Activated naive CD4-positive, alpha-beta T cell treated with anti-CD3 and anti-CD28 coated beads, Interleukin-2, amount 50 U/mL, for 72 hours (primary cell): ENCODE measurements at regions not wholly inside any gene's neighbourhood (a gene's known extent, or its start where the extent isn't known, plus 50 kb on each side); places are given as distances from the start of the nearest gene placed in this dataset.
A peak's percentile ranks its signal among the peaks of the same experiment; 100 is the strongest.
"Not testable (repeated sequence)": the region's sequence is repeated elsewhere in the genome, so short reads cannot be mapped to it uniquely, and the experiment has no call there.

ENCODE experiments used
- ATAC-seq, 2 donors: fragments of 150-1000 bp; cut with Tn5 transposase; 2 replicates each; pipeline ENCODE4 v1.10.0; 2021; ENCODE audit warnings: mild to moderate bottlenecking in 2 of 2, moderate library complexity in 2 of 2
- DNase-seq, 2 donors: peaks; one replicate each; pipeline ENCODE4 v3.0.0; 2021 to 2022; ENCODE audit warnings: low spot score in 2 of 2
- H3K27ac Mint-ChIP-seq, 2 donors: one replicate each; pipeline ENCODE4 v1.8.0; 2022; ENCODE audit warnings: mild to moderate bottlenecking in 2 of 2, mixed read lengths in 2 of 2
- H3K36me3 Mint-ChIP-seq, 2 donors: one replicate each; pipeline ENCODE4 v1.8.0; 2022; ENCODE audit warnings: mixed read lengths in 2 of 2
- H3K9me3 Mint-ChIP-seq, 2 donors: one replicate each; pipeline ENCODE4 v1.8.0; 2022; ENCODE audit warnings: mixed read lengths in 2 of 2

- no peaks in the 10 kb centered on the region for H3K36me3 Mint-ChIP-seq
Observed at GRCh38 chrX:46178763-46179162, 366.5 kb downstream of the ZNF674 start.

GRCh38 chrX:46173159-46173558, 372.1 kb downstream of the ZNF674 start:
- Mint-ChIP-seq H3K36me3 (no peaks in the 10 kb centered on the region), H3K27ac (no peak overlapping the region), H3K9me3 (peaks cover 6 to 11% of the 10 kb centered on the region in 2 donors)
- no peak for ATAC-seq
- DNase-seq = no peak

More at GRCh38 chrX:46178763-46179162, 366.5 kb downstream of the ZNF674 start:
- no peak for DNase-seq
- Mint-ChIP-seq H3K9me3 (peaks cover 0 to 5% of the 10 kb centered on the region in 2 donors), H3K27ac (no peak overlapping the region)
- ATAC-seq = no peak

GRCh38 chrX:46171457-46171856, 373.8 kb downstream of the ZNF674 start:
- ATAC-seq, H3K27ac Mint-ChIP-seq, DNase-seq, H3K36me3 Mint-ChIP-seq: not testable (repeated sequence)
- H3K9me3 Mint-ChIP-seq = peaks cover 6 to 11% of the 10 kb centered on the region in 2 donors

- H3K36me3 Mint-ChIP-seq = no peaks in the 10 kb centered on the region
- no peak overlapping the region for H3K27ac Mint-ChIP-seq
- DNase-seq = no peak
- no peak for ATAC-seq
- H3K9me3 Mint-ChIP-seq = peaks cover 5 to 6% of the 10 kb centered on the region in 2 donors
Observed at GRCh38 chrX:46169808-46170207, 375.4 kb downstream of the ZNF674 start.

- no peak for ATAC-seq
- Mint-ChIP-seq H3K9me3 (peaks cover 5 to 6% of the 10 kb centered on the region in 2 donors), H3K27ac (no peak overlapping the region), H3K36me3 (no peaks in the 10 kb centered on the region)
- no peak for DNase-seq
Observed at GRCh38 chrX:46168254-46168653, 377.0 kb downstream of the ZNF674 start.

GRCh38 chrX:46165866-46166265, 379.4 kb downstream of the ZNF674 start:
- Mint-ChIP-seq H3K27ac (no peak overlapping the region), H3K36me3 (no peaks in the 10 kb centered on the region), H3K9me3 (no peaks in the 10 kb centered on the region)
- DNase-seq = no peak
- no peak for ATAC-seq

GRCh38 chrX:46165411-46165810, 379.8 kb downstream of the ZNF674 start:
- no peaks in the 10 kb centered on the region for H3K9me3 Mint-ChIP-seq
- ATAC-seq (no peak), DNase-seq (no peak)
- no peaks in the 10 kb centered on the region for H3K36me3 Mint-ChIP-seq
- no peak overlapping the region for H3K27ac Mint-ChIP-seq

- no peak for DNase-seq
- Mint-ChIP-seq H3K36me3 (no peaks in the 10 kb centered on the region), H3K27ac (no peak overlapping the region), H3K9me3 (no peaks in the 10 kb centered on the region)
- no peak for ATAC-seq
Observed at GRCh38 chrX:46152756-46153155, 392.5 kb downstream of the ZNF674 start.

GRCh38 chrX:46151332-46151731, 393.9 kb downstream of the ZNF674 start:
- DNase-seq, H3K27ac Mint-ChIP-seq, H3K9me3 Mint-ChIP-seq, H3K36me3 Mint-ChIP-seq, ATAC-seq: not testable (repeated sequence)

GRCh38 chrX:46144566-46144965, 400.7 kb downstream of the ZNF674 start:
- DNase-seq = no peak
- Mint-ChIP-seq H3K27ac (no peak overlapping the region), H3K9me3 (peaks cover 0 to 4% of the 10 kb centered on the region in 2 donors), H3K36me3 (peaks cover 0 to 5% of the 10 kb centered on the region in 2 donors)
- no peak for ATAC-seq

- Mint-ChIP-seq H3K9me3 (peaks cover 4 to 8% of the 10 kb centered on the region in 2 donors), H3K36me3 (peaks cover 0 to 13% of the 10 kb centered on the region in 2 donors), H3K27ac (peak overlapping the region in 1 of 2 donors; percentile 68)
- ATAC-seq (peak; percentile 28 to 76), DNase-seq (peak in 1 of 2 donors; percentile 1)
Observed at GRCh38 chrX:46140272-46140671, 404.9 kb downstream of the ZNF674 start.

- no peak for DNase-seq
- H3K36me3 Mint-ChIP-seq = no peaks in the 10 kb centered on the region
- H3K27ac Mint-ChIP-seq = no peak overlapping the region
- peaks cover 0 to 3% of the 10 kb centered on the region in 2 donors for H3K9me3 Mint-ChIP-seq
- no peak for ATAC-seq
Observed at GRCh38 chrX:46130247-46130646, 415.0 kb downstream of the ZNF674 start.

- no peaks in the 10 kb centered on the region for H3K36me3 Mint-ChIP-seq
- H3K9me3 Mint-ChIP-seq = no peaks in the 10 kb centered on the region
- ATAC-seq (no peak), DNase-seq (no peak)
- H3K27ac Mint-ChIP-seq = no peak overlapping the region
Observed at GRCh38 chrX:46125111-46125510, 420.1 kb downstream of the ZNF674 start.

- H3K36me3 Mint-ChIP-seq = no peaks in the 10 kb centered on the region
- ATAC-seq (no peak), DNase-seq (no peak)
- no peak overlapping the region for H3K27ac Mint-ChIP-seq
- H3K9me3 Mint-ChIP-seq = peaks cover 0 to 5% of the 10 kb centered on the region in 2 donors
Observed at GRCh38 chrX:46117234-46117633, 428.0 kb downstream of the ZNF674 start.

- H3K36me3 Mint-ChIP-seq, ATAC-seq, H3K27ac Mint-ChIP-seq, H3K9me3 Mint-ChIP-seq, DNase-seq: not testable (repeated sequence)
Observed at GRCh38 chrX:46087310-46087709, 457.9 kb downstream of the ZNF674 start.

GRCh38 chrX:46080121-46080520, 465.1 kb downstream of the ZNF674 start:
- not testable (repeated sequence) for ATAC-seq, H3K27ac Mint-ChIP-seq, DNase-seq
- H3K9me3 Mint-ChIP-seq = peaks cover 0 to 13% of the 10 kb centered on the region in 2 donors
- peaks cover 0 to 12% of the 10 kb centered on the region in 2 donors for H3K36me3 Mint-ChIP-seq

GRCh38 chrX:46072791-46073190, 472.4 kb downstream of the ZNF674 start:
- Mint-ChIP-seq H3K36me3 (no peaks in the 10 kb centered on the region), H3K27ac (no peak overlapping the region), H3K9me3 (peaks cover 0 to 6% of the 10 kb centered on the region in 2 donors)
- ATAC-seq (no peak), DNase-seq (no peak)

GRCh38 chrX:46072372-46072771, 472.8 kb downstream of the ZNF674 start:
- no peak for DNase-seq
- ATAC-seq = no peak
- no peaks in the 10 kb centered on the region for H3K36me3 Mint-ChIP-seq
- H3K27ac Mint-ChIP-seq = no peak overlapping the region
- H3K9me3 Mint-ChIP-seq = peaks cover 0 to 2% of the 10 kb centered on the region in 2 donors

- no peak overlapping the region for H3K27ac Mint-ChIP-seq
- H3K36me3 Mint-ChIP-seq = no peaks in the 10 kb centered on the region
- DNase-seq (no peak), ATAC-seq (no peak)
- peaks cover 0 to 4% of the 10 kb centered on the region in 2 donors for H3K9me3 Mint-ChIP-seq
Observed at GRCh38 chrX:46070421-46070820, 474.8 kb downstream of the ZNF674 start.
